ES-I3 (cell line): ENCODE measurements at regions not wholly inside any gene's neighbourhood (a gene's known extent, or its start where the extent isn't known, plus 50 kb on each side); places are given as distances from the start of the nearest gene placed in this dataset.

Experiments used
- H3K36me3 ChIP-seq: 2 replicates; pipeline ENCODE4 v1.6.1; 2013; ENCODE audit warnings: mild to moderate bottlenecking, low read length, control low read depth, moderate library complexity; ENCODE audit not compliant: insufficient read depth
- H3K4me1 ChIP-seq: 2 replicates; pipeline ENCODE4 v1.6.1; 2013; ENCODE audit warnings: mild to moderate bottlenecking, control low read depth, low read length; ENCODE audit not compliant: insufficient read depth
- H3K9ac ChIP-seq: 2 replicates; pipeline ENCODE4 v1.6.1; 2013; ENCODE audit warnings: low read depth, mild to moderate bottlenecking, low read length, moderate library complexity
- H3K9me3 ChIP-seq: 2 replicates; pipeline ENCODE4 v1.6.1; 2013; ENCODE audit warnings: mild to moderate bottlenecking, low read length, moderate library complexity; ENCODE audit not compliant: control insufficient read depth, insufficient read depth

DNA sequence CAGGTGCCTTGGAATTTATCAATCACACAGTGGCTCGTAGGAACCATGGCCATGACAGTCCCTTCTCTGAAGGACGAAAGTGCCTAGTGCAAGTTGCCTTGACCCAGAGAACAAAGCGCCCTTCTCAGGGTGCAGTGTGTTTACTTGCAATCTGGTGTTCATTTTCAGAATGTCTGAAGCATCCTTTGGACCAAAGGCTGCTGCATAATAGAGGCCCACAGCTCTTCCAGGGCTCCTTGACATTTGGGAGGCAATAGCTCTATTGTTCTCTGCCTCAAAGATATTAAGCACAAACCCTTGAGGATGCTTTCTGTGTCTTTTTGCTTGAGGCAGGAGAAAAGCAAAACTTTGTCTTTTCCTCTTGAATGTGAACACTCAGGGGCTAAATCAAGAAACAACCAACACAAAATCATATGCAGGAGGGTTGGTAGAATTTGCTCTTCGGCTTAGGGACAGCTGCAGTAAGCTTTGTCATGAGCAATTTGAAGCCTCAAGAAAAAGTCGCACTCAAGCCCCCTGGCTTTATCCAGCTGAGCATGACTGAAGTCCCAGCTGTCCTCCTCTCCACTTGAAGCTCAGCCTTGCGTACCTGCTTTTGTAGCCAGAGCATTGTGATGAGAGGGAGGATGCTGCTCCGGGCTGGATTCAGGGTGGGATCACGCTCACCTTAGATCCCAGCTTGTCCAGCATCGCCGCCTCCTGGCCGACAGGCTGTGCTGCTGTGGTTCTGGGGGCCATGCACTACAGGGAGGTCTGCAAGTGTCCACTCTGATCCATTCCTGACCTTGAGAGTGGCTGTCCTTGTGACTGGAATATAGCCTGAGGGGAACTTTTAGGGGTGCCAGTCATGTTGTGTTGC lies 495.4 kb downstream of the CDH26 start:
- H3K9ac ChIP-seq, result no peak overlapping the region
- no peaks in the 10 kb centered on the region for H3K9me3 ChIP-seq
- H3K4me1 ChIP-seq, result no peaks in the 10 kb centered on the region
- H3K36me3 ChIP-seq, result no peaks in the 10 kb centered on the region

DNA sequence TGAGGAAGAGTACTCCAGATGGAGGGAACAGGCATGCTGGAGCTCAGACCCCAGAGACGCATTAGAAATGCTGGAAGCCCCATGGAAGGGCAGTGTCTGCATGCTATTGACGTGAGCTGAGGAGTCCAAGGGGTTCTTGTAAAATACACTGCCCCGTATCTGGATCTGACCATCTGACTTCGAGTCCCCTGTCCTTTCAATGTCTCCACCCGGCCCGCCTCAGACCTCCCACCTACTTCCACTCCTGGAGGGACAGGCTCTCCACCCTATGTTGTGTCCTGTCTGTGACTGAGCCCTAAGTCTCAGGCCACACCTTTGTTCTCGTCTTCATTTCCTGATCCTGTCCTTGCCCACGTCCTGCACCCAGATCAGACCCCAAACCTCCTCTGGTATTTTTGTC lies 496.3 kb downstream of the CDH26 start:
- Histone ChIP-seq H3K9ac (no peak overlapping the region), H3K9me3 (no peaks in the 10 kb centered on the region), H3K4me1 (no peaks in the 10 kb centered on the region), H3K36me3 (no peaks in the 10 kb centered on the region)

DNA sequence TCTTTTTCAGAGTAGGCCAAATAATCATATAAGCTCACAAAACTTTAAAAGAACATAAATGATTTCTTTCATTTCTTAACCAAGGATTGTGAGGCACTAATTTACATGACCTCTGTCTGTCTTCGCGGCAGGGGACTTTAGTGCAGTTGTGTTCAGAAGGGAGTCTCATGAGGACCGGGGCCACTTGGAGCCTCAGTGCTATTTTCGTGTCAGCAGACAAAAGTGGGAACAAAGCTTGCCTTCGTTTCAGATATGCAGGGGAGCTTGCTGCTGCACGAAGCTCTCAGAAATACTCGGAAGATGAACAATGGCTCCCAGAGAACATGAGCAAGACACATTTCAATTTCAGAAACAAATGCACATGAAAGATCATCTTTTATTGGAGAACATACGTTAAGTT lies 497.0 kb downstream of the CDH26 start:
- no peak overlapping the region for H3K9ac ChIP-seq
- H3K36me3 ChIP-seq, result no peaks in the 10 kb centered on the region
- H3K4me1 ChIP-seq, result no peaks in the 10 kb centered on the region
- no peaks in the 10 kb centered on the region for H3K9me3 ChIP-seq

DNA sequence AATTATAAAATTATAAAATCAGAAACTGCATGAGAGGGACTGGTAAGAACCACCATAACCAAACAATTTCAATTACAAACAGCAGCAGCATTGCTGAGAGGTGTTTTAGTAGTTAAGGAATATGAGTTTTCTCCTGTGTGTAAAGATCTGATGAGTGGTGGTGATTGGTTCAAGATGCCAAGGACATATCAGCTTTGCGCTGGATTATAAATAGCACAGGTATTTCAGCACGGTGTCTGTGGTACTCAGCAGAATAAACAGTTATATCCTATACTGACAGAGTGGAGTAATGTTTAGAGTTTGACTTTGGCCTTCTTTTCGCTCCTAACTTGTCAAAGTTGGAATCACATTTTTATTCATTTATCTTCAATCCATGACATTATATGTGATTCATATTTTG lies 501.0 kb downstream of the CDH26 start:
- H3K9me3 ChIP-seq, result no peaks in the 10 kb centered on the region
- no peaks in the 10 kb centered on the region for H3K36me3 ChIP-seq
- no peaks in the 10 kb centered on the region for H3K4me1 ChIP-seq
- H3K9ac ChIP-seq, result no peak overlapping the region

DNA sequence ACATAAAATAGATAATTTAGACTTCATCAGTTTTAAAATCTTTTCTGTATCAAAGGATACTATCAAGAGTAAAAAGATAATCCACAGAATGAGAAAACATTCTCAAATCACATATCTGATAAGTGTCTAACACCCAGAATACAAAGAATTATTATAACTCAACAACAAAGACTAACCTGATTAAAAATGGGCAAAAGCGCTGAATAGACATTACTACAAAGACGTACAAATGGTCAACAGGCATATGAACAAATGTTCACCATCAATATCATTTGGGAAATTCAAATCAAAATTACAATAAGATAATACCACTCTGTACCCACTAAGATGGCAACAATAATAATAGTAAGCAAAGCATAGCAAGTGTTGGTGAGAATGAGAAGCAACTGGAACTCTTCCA lies 503.8 kb downstream of the CDH26 start:
- no peak overlapping the region for H3K9ac ChIP-seq
- H3K4me1 ChIP-seq, result no peaks in the 10 kb centered on the region
- H3K9me3 ChIP-seq, result no peaks in the 10 kb centered on the region
- H3K36me3 ChIP-seq, result no peaks in the 10 kb centered on the region; the same call in 1 of the 2 replicates

DNA sequence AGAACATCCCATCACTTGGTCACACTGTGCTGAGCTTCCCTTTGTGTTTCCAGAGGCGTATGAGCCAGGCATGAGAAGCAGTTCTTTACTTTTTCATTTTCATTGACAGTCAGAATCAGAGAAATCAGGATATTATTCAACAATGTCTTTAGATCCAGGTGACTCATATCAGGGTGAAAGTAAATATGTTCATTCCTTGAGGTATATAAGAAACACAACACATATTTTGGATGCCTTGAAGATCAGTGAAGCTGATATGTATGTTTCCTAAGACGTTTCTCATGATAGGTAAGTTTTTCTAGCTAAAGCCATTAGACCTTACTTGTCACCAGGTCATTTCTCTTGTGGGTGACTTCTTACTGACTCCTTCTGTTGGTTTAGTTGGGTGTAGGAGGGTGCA lies 505.6 kb downstream of the CDH26 start:
- Histone ChIP-seq H3K9me3 (no peaks in the 10 kb centered on the region), H3K9ac (no peak overlapping the region), H3K36me3 (no peaks in the 10 kb centered on the region; the same call in 1 of the 2 replicates), H3K4me1 (no peaks in the 10 kb centered on the region)

DNA sequence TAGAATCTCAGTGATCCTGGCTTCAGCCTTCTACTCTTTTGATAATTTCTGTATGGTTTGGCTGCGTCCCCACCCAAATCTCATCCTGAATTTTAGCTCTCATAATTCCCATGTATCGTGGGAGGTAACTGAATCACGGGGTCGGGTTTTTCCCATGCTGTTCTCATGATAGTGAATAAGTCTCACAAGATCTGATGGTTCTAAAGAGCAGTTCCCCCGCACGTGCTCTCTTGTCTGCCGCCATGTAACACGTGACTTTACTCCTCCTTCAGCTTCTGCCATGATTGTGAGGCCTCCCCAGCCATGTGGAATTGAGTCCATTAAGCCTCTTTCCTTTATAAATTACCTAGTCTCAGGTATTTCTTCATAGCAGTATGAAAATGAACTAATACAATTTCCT lies 507.2 kb downstream of the CDH26 start:
- Histone ChIP-seq H3K9ac (no peak overlapping the region), H3K4me1 (no peaks in the 10 kb centered on the region), H3K36me3 (no peaks in the 10 kb centered on the region; the same call in 1 of the 2 replicates), H3K9me3 (no peaks in the 10 kb centered on the region)

DNA sequence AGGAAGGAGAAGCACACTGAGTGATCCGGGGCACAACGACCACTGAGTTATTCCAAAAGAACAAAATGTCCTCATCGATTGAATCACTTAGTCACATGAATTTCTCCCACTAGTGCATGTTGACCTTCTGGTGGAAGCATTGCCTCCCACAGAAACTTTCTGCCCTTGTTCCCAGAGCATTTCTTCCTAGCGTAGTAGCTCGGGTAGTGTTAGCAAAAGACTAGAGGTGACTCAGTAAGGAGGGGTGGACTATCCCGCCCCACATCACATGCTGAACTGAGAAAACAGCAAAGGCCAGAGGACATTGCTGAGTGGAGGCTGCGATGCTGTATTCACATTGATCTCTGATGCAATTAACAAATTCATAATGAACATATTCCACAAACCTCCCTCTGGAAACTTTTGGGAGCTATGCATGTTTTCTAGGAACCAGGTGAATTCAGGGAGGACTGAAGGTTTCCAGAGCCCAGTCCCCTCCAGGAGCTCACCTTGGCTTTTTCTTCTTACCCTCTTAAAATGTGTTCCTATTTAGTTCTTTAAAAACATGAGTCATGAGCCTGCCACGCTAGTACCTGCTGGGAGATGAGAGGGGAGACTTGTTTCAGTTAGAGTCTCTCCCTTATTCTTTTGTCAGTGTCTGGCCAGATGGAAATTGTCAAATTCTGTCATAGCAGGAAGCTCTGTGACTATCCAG lies 507.9 kb downstream of the CDH26 start:
- H3K4me1 ChIP-seq, result no peaks in the 10 kb centered on the region
- H3K9me3 ChIP-seq, result no peaks in the 10 kb centered on the region
- H3K36me3 ChIP-seq, result no peaks in the 10 kb centered on the region; the same call in 1 of the 2 replicates
- H3K9ac ChIP-seq, result no peak overlapping the region

DNA sequence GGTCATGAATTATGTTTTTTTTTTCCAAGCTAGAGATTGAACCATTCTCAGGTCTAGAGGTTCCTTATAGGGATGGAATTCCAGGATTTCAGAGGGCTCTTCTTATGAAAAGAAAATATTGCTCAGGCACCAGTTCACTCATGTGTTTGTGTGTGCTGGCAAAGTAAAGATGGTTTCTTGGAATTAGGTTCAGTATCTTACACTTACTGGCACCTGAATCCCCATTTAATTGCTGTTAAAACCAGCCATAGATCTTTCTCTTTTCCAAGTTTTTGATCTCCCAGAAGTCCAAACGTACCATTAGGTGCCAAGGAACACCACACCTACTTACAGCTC lies 508.4 kb downstream of the CDH26 start:
- Histone ChIP-seq H3K4me1 (no peaks in the 10 kb centered on the region), H3K36me3 (no peaks in the 10 kb centered on the region; the same call in 1 of the 2 replicates), H3K9ac (no peak overlapping the region), H3K9me3 (no peaks in the 10 kb centered on the region)

DNA sequence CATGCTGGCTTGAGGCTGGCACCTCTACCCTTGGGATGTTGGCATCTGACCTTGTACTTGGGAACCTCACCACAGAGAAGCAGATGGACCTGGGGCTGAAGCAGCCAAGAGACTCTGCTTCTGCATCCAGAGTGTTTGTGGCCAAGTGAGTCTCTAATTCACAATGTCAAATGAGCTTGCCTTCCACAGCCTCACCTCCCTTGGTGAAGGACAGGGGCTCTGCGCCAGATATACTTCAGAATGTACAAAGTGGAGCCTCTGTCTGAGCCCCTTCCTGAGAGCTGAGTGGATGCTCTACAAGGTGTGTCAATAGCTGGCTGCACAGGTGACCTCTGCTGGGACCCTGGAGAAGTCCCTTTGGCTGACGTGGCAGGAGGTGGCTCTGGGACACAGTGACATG lies 508.9 kb downstream of the CDH26 start:
- Histone ChIP-seq H3K4me1 (no peaks in the 10 kb centered on the region), H3K9me3 (no peaks in the 10 kb centered on the region), H3K9ac (no peak overlapping the region), H3K36me3 (no peaks in the 10 kb centered on the region; the same call in 1 of the 2 replicates)

DNA sequence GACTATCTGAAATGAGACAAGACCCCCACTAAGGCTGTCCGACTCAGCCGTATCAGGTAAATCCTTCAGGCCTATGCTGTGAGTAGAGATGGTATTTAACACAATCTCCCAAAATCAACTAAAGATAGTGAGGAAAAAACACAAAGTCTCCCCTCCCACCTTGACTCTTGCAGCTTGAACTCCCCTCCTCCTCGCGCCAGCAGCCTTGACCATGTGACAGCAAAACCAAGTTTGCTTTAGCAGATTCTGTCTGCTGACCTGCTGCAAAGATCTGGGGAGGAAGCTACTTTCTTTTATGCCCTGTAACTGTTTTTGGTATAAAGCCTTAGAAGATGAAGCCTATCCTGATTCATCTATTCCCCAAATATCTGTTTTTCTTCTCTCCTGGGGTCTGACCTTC lies 509.5 kb downstream of the CDH26 start:
- no peaks in the 10 kb centered on the region for H3K4me1 ChIP-seq
- no peaks in the 10 kb centered on the region for H3K9me3 ChIP-seq
- no peaks in the 10 kb centered on the region; the same call in 1 of the 2 replicates for H3K36me3 ChIP-seq
- no peak overlapping the region for H3K9ac ChIP-seq

DNA sequence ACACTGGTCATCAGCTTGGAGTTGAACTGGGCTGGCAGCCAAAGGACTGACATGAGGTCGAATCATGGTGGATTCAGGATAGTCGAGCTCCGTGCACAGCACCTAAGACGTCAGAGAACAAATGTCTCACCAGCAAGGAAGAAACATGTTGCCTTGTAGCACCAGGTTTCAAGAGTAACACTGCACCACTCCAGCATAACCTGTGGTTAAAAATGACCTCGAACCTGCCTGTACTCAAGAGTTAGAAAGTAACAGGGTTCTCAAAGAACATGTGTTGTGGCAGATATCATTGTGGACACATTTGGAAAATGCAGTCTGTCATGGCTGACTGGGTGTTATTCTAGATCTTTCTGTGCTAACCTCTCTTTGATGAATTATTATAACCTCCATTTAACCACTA lies 511.6 kb downstream of the CDH26 start:
- Histone ChIP-seq H3K9ac (no peak overlapping the region), H3K4me1 (no peaks in the 10 kb centered on the region; the same call in 1 of the 2 replicates), H3K9me3 (no peaks in the 10 kb centered on the region), H3K36me3 (no peaks in the 10 kb centered on the region; the same call in 1 of the 2 replicates)

DNA sequence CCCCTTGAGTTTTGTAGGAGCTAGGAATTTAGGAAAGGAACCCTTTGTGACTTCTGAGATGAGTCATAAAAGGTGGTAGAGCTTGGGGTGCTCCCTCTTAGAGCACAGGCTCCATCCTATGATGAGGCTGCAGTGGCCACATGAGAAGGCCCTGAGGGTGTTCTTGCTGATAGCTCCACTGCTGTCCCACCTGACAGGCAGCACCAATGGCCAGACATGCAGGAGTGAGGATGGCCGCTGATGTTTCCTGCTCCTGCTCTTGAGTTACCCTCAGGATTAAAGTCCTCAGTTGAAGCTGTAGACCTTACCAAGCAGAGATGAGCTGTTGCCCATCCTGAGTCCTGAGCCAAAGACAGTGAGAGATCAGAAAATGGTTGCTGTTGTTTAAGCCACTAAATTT lies 512.1 kb downstream of the CDH26 start:
- Histone ChIP-seq H3K4me1 (no peaks in the 10 kb centered on the region; the same call in 1 of the 2 replicates), H3K36me3 (no peaks in the 10 kb centered on the region; the same call in 1 of the 2 replicates), H3K9me3 (no peaks in the 10 kb centered on the region), H3K9ac (no peak overlapping the region)

DNA sequence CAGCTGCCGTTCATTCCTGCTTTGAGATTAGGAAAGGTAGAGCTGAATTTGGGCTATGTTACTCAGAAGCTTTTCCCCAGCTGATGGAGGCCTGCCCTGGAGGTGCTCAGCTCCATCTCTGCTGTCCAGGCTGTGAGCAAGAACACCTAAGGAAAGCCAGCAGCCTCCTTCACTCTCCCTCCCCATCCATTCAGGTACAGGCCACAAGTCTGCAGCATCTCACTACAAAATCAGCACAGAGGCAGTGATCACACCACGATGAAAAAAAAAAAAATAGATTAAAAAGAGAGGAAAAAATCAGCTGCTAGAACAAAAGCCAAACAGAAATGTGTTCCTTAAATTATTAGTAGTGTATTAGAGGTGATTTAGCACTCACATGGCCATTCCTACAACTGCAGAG lies 515.0 kb downstream of the CDH26 start:
- Histone ChIP-seq H3K4me1 (no peaks in the 10 kb centered on the region; the same call in 1 of the 2 replicates), H3K9ac (no peak overlapping the region), H3K9me3 (no peaks in the 10 kb centered on the region), H3K36me3 (no peaks in the 10 kb centered on the region)

DNA sequence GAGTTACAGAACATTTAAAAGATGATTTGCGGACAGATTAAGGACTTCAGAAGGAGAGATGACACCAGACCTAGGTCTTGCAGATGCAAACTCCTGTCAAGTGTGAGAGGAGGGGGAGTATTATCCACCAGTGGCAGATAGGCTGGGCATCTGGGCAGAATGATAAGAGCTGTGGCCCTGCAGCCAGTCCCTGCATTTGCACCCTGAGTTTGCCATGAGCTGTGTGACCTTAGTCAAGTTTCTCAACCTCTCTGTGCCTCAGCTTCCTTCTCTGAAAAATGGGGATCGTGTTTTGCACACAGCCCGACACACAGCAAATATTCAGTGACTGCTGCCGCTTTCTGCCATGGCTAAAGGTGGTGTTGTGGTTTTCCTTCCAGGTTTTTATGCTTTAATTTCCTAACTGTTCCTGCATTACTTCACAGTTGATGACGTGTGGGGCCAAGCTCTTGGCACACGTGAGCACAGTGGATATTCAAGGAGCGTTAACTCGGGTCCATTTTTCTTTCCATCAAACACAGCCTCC lies 516.2 kb downstream of the CDH26 start:
- Histone ChIP-seq H3K4me1 (no peaks in the 10 kb centered on the region; the same call in 1 of the 2 replicates), H3K36me3 (no peaks in the 10 kb centered on the region), H3K9ac (no peak overlapping the region), H3K9me3 (no peaks in the 10 kb centered on the region)
